NAMALWA (cell line): ENCODE measurements at regions not wholly inside any gene's neighbourhood (a gene's known extent, or its start where the extent isn't known, plus 50 kb on each side); places are given as distances from the start of the nearest gene placed in this dataset.
"Not testable (repeated sequence)": the region's sequence is repeated elsewhere in the genome, so short reads cannot be mapped to it uniquely, and the experiment has no call there.

ENCODE experiments used
- DNase-seq: peaks from one replicate; pipeline ENCODE4 v3.0.0-alpha.2; 2015; ENCODE audit warnings: low spot score

GRCh38 chr2:239657992-239658391, 257.2 kb upstream of the HDAC4 start:
- no peak for DNase-seq

- DNase-seq = no peak
Measured at GRCh38 chr2:239657236-239657635, 256.4 kb upstream of the HDAC4 start.

GRCh38 chr2:239654266-239654665, 253.4 kb upstream of the HDAC4 start:
- no peak for DNase-seq

GRCh38 chr2:239651859-239652258, 251.0 kb upstream of the HDAC4 start:
- no peak for DNase-seq

GRCh38 chr2:239650674-239651073, 249.9 kb upstream of the HDAC4 start:
- DNase-seq = no peak

GRCh38 chr2:239649309-239649708, 248.5 kb upstream of the HDAC4 start:
- no peak for DNase-seq

GRCh38 chr2:239648607-239649006, 247.8 kb upstream of the HDAC4 start:
- DNase-seq = no peak

GRCh38 chr2:239647052-239647819, 246.4 kb upstream of the HDAC4 start:
- no peak for DNase-seq

GRCh38 chr2:239646184-239646583, 245.4 kb upstream of the HDAC4 start:
- DNase-seq = no peak

GRCh38 chr2:239644594-239644993, 243.8 kb upstream of the HDAC4 start:
- DNase-seq = not testable (repeated sequence)

GRCh38 chr2:239644011-239644410, 243.2 kb upstream of the HDAC4 start:
- DNase-seq = peak; percentile 41

- peak; percentile 1 for DNase-seq
Measured at GRCh38 chr2:239642406-239643004, 241.7 kb upstream of the HDAC4 start.

- not testable (repeated sequence) for DNase-seq
Measured at GRCh38 chr2:239641904-239642303, 241.1 kb upstream of the HDAC4 start.

- DNase-seq = no peak
Measured at GRCh38 chr2:239640676-239641578, 240.1 kb upstream of the HDAC4 start.

GRCh38 chr2:239640210-239640609, 239.4 kb upstream of the HDAC4 start:
- no peak for DNase-seq

- DNase-seq = no peak
Measured at GRCh38 chr2:239639421-239640185, 238.8 kb upstream of the HDAC4 start.

GRCh38 chr2:239638376-239638775, 237.6 kb upstream of the HDAC4 start:
- no peak for DNase-seq

- no peak for DNase-seq
Measured at GRCh38 chr2:239636808-239637207, 236.0 kb upstream of the HDAC4 start.

- no peak for DNase-seq
Measured at GRCh38 chr2:239634769-239635168, 233.9 kb upstream of the HDAC4 start.

GRCh38 chr2:239630618-239631286, 229.9 kb upstream of the HDAC4 start:
- DNase-seq = no peak

- DNase-seq = no peak
Measured at GRCh38 chr2:239629926-239630617, 229.3 kb upstream of the HDAC4 start.
